NCI-H2107 (cell line): ENCODE measurements at regions not wholly inside any gene's neighbourhood (a gene's known extent, or its start where the extent isn't known, plus 50 kb on each side); places are given as distances from the start of the nearest gene placed in this dataset.
"Not testable (repeated sequence)": the region's sequence is repeated elsewhere in the genome, so short reads cannot be mapped to it uniquely, and the experiment has no call there.

Experiments used
- DNase-seq: peaks from one replicate; lab custom pipeline; 2025; lab: John Stamatoyannopoulos, UW

GRCh38 chrY:14351590-14351989 is 172.7 kb upstream of the NLGN4Y start:
- no peak for DNase-seq

GRCh38 chrY:14356154-14356553 is 168.2 kb upstream of the NLGN4Y start:
- no peak for DNase-seq

- no peak for DNase-seq
Measured at GRCh38 chrY:14360748-14361500, 163.4 kb upstream of the NLGN4Y start.

GRCh38 chrY:14373608-14374007 is 150.7 kb upstream of the NLGN4Y start:
- no peak for DNase-seq

GRCh38 chrY:14378217-14378616 is 146.1 kb upstream of the NLGN4Y start:
- no peak for DNase-seq

GRCh38 chrY:14410549-14411030 is 113.7 kb upstream of the NLGN4Y start:
- DNase-seq = not testable (repeated sequence)

- no peak for DNase-seq
Measured at GRCh38 chrY:14411334-14411733, 113.0 kb upstream of the NLGN4Y start.

- no peak for DNase-seq
Measured at GRCh38 chrY:14436546-14436945, 87.8 kb upstream of the NLGN4Y start.

- no peak for DNase-seq
Measured at GRCh38 chrY:14437626-14438025, 86.7 kb upstream of the NLGN4Y start.

- DNase-seq = no peak
Measured at GRCh38 chrY:14438395-14438794, 85.9 kb upstream of the NLGN4Y start.

- no peak for DNase-seq
Measured at GRCh38 chrY:14444550-14444949, 79.8 kb upstream of the NLGN4Y start.

- DNase-seq = no peak
Measured at GRCh38 chrY:14468151-14468683, 56.1 kb upstream of the NLGN4Y start.

GRCh38 chrY:14472421-14472820 is 51.9 kb upstream of the NLGN4Y start:
- DNase-seq = no peak

GRCh38 chrY:14473320-14473719 is 51.0 kb upstream of the NLGN4Y start:
- DNase-seq = no peak
